ENCODE measurements at regions not wholly inside any gene's neighbourhood (a gene's known extent, or its start where the extent isn't known, plus 50 kb on each side); places are given as distances from the start of the nearest gene placed in this dataset.

GRCh38 chr19:28727480-28728159, 485.3 kb downstream of the UQCRFS1 start (continued):
- no peak for TF ChIP-seq ZNF622 (IDR thresholded peaks at IDR 0.05)
- no peak for TF ChIP-seq BRCA1 (IDR thresholded peaks at IDR 0.05; ENCODE audit: low read depth, low read length)
- no peak for TF ChIP-seq ZNF274 (IDR thresholded peaks at IDR 0.05; ENCODE audit: insufficient read depth, insufficient read length)
- TF ChIP-seq SMAD1 (IDR thresholded peaks at IDR 0.05; ENCODE audit: low read depth, partially characterized antibody): no peak
- no peak for TF ChIP-seq IRF3 (IDR thresholded peaks at IDR 0.05)
- TF ChIP-seq TBL1XR1 (IDR thresholded peaks at IDR 0.05; ENCODE audit: low read depth, low read length): no peak
- TF ChIP-seq TCF3 (IDR thresholded peaks at IDR 0.05; ENCODE audit: borderline replicate concordance, insufficient read depth, low read depth, low read length): no peak
- no peak for TF ChIP-seq FOXM1 (IDR thresholded peaks at IDR 0.05; ENCODE audit: low read depth, low read length)
- TF ChIP-seq CBFB (IDR thresholded peaks at IDR 0.05; ENCODE audit: low read depth): no peak

- in situ Hi-C loops (cut with MboI): no loop called here
- Histone ChIP-seq H3K36me3 (ENCODE audit: control insufficient read depth in 2 of 2, insufficient read depth in 2 of 2, low read length in 1 of 2) (no peaks in the 10 kb centered on the region), H3K27me3 (replicated peaks in 1 of 2; ENCODE audit: control insufficient read depth in 2 of 2, insufficient read depth in 2 of 2, low read length in 1 of 2) (no peaks in the 10 kb centered on the region), H3K27ac (ENCODE audit: control insufficient read depth, insufficient read depth) (no peak overlapping the region), H4K20me1 (ENCODE audit: control insufficient read depth, insufficient read depth) (no peaks in the 10 kb centered on the region), H3K4me2 (ENCODE audit: control insufficient read depth, insufficient read depth) (no peak overlapping the region), H2AFZ (ENCODE audit: control insufficient read depth, low read depth, low read length) (no peak overlapping the region), H3K4me1 (ENCODE audit: control insufficient read depth, insufficient read depth, low read length) (no peaks in the 10 kb centered on the region), H3K79me2 (ENCODE audit: control insufficient read depth, insufficient read depth, low read length) (no peaks in the 10 kb centered on the region), H3K4me3 (no peak overlapping the region), H3K9me3 (replicated peaks; ENCODE audit: control insufficient read depth, insufficient read depth, low read length) (no peaks in the 10 kb centered on the region), H3K9ac (ENCODE audit: control insufficient read depth, insufficient read depth, low read length) (no peak overlapping the region)
- POLR2A ChIA-PET: no interaction called here
- DNase-seq (ENCODE audit: low read depth, low spot score): no peak
- BruUV-seq (replicated peaks): no TSS peak
- WGBS (ENCODE audit: insufficient coverage, insufficient replicate concordance, low lambda C conversion rate, missing lambda C conversion rate): 75% methylated on average over 36 of the region's 46 CpGs
- CTCF ChIA-PET: no interaction called here
- RAD21 ChIA-PET (ENCODE audit: unreplicated experiment): no interaction called here
- SMC1A ChIA-PET (ENCODE audit: uncharacterized antibody, unreplicated experiment): no interaction called here
- ATAC-seq: no peak
- FAIRE-seq: no peak
- intact Hi-C loops (cut with micrococcal nuclease; ENCODE audit: unreplicated experiment): no loop called here
- no peak for TF ChIP-seq SRF (IDR thresholded peaks at IDR 0.05; ENCODE audit: low read depth in 2 of 2, low read length in 2 of 2)
- no peak for TF ChIP-seq RAD21 (IDR thresholded peaks at IDR 0.05; ENCODE audit: insufficient read depth, low read depth, low read length)
- no peak for TF ChIP-seq POLR2AphosphoS2 (IDR thresholded peaks at IDR 0.05; ENCODE audit: low read depth, low read length)
- no peak for TF ChIP-seq MEF2A (IDR thresholded peaks at IDR 0.05; ENCODE audit: insufficient read depth, low read depth, low read length)
- no peak for TF ChIP-seq NR2F1 (conservative IDR thresholded peaks at IDR 0.05)
- no peak for TF ChIP-seq KLF5 (IDR thresholded peaks at IDR 0.05; ENCODE audit: partially characterized antibody)
- no peak for TF ChIP-seq KDM1A (IDR thresholded peaks at IDR 0.05; ENCODE audit: borderline replicate concordance)
- TF ChIP-seq JUNB (IDR thresholded peaks at IDR 0.05): no peak
- TF ChIP-seq PRDM15 (CRISPR knock-in tag; IDR thresholded peaks at IDR 0.05): no peak
- TF ChIP-seq KAT2A (conservative IDR thresholded peaks at IDR 0.05; ENCODE audit: control insufficient read depth, low read depth, low read length): no peak
Measured at GRCh38 chr19:28726533-28727479, 486.1 kb downstream of the UQCRFS1 start.
